Activated CD8-positive, alpha-beta memory T cell treated with anti-CD3 and anti-CD28 coated beads, Interleukin-2, amount 10 ng/mL, durations not matched to agents 7 days and 5 days (primary cell): ENCODE measurements at regions not wholly inside any gene's neighbourhood (a gene's known extent, or its start where the extent isn't known, plus 50 kb on each side); places are given as distances from the start of the nearest gene placed in this dataset.
"Not testable (repeated sequence)": the region's sequence is repeated elsewhere in the genome, so short reads cannot be mapped to it uniquely, and the experiment has no call there.

Source experiments
- ATAC-seq: fragments of 150-1000 bp; cut with Tn5 transposase; one replicate; pipeline ENCODE4 v1.10.0; 2021; ENCODE audit warnings: moderate library complexity
- CTCF ChIA-PET: fragments of 350-600 bp; sonication (Branson Sonifier 250); formaldehyde crosslinking; loops from one replicate; lab custom pipeline; 2021; ENCODE audit warnings: antibody characterized with exemption; lab: Charles Lee
- DNase-seq: peaks from one replicate; pipeline ENCODE4 v3.0.0-alpha.2; 2020
- H3K27ac Mint-ChIP-seq: one replicate; pipeline ENCODE4 v1.8.0; 2021; ENCODE audit warnings: mild to moderate bottlenecking, mixed read lengths
- H3K27me3 Mint-ChIP-seq: one replicate; pipeline ENCODE4 v1.8.0; 2021; ENCODE audit warnings: mixed read lengths
- H3K36me3 Mint-ChIP-seq: one replicate; pipeline ENCODE4 v1.8.0; 2021; ENCODE audit warnings: mild to moderate bottlenecking, mixed read lengths
- H3K4me1 Mint-ChIP-seq: one replicate; pipeline ENCODE4 v1.8.0; 2021; ENCODE audit warnings: mixed read lengths
- H3K4me3 Mint-ChIP-seq: one replicate; pipeline ENCODE4 v1.8.0; 2021; ENCODE audit warnings: mild to moderate bottlenecking, moderate library complexity, mixed read lengths
- H3K9me3 Mint-ChIP-seq: one replicate; pipeline ENCODE4 v1.8.0; 2022; ENCODE audit warnings: low read depth, mixed read lengths

DNA sequence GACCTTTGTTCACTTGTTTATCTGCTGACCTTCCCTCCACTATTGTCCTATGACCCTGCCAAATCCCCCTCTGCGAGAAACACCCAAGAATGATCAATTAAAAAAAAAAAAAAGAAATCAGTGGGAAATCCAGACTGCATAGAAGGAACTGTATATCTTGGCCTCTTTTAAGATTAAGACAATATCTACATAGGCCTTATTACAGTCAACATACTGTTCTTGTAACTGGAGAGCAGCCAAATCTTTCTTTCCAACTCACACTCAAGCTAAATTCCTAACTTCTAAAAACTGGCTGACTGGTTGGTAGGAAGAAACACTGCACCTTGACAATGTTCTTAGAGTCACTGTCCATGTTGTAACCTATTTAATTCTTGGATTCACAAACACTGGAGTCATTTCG, 824.1 kb upstream of the GBE1 start:
- H3K27ac Mint-ChIP-seq, H3K4me3 Mint-ChIP-seq, ATAC-seq, H3K36me3 Mint-ChIP-seq, CTCF ChIA-PET, H3K9me3 Mint-ChIP-seq, H3K27me3 Mint-ChIP-seq, H3K4me1 Mint-ChIP-seq, DNase-seq: not testable (repeated sequence)

DNA sequence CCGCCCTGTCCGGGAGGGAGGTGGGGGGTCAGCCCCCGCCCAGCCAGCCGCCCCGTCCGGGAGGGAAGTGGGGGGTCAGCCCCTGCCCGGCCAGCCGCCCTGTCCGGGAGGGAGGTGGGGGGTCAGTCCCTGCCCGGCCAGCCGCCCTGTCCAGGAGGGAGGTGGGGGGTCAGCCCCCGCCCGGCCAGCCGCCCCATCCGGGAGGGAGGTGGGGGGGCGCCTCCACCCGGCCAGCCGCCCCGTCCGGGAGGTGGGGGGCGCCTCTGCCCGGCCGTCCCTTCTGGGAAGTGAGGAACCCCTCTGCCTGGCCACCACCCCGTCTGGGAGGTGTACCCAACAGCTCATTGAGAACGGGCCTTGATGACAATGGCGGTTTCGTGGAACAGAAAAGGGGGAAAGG, 823.4 kb upstream of the GBE1 start:
- ATAC-seq, H3K9me3 Mint-ChIP-seq, CTCF ChIA-PET, H3K36me3 Mint-ChIP-seq, H3K27ac Mint-ChIP-seq, H3K4me1 Mint-ChIP-seq, DNase-seq, H3K27me3 Mint-ChIP-seq, H3K4me3 Mint-ChIP-seq: not testable (repeated sequence)

DNA sequence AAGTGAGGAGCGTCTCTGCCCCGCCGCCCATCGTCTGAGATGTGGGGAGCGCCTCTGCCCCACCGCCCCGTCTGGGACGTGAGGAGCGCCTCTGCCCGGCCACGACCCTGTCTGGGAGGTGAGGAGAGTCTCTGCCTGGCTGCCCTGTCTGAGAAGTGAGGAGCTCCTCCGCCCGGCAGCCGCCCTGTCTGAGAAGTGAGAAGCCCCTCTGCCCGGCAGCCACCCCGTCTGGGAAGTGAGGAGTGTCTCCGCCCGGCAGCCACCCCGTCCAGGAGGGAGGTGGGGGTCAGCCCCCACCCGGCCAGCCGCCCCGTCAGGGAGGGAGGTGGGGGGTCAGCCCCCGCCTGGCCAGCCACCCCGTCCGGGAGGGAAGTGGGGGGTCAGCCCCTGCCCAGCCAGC, 823.0 kb upstream of the GBE1 start:
- H3K4me3 Mint-ChIP-seq, H3K4me1 Mint-ChIP-seq, DNase-seq, ATAC-seq, CTCF ChIA-PET, H3K36me3 Mint-ChIP-seq, H3K27ac Mint-ChIP-seq, H3K27me3 Mint-ChIP-seq, H3K9me3 Mint-ChIP-seq: not testable (repeated sequence)

DNA sequence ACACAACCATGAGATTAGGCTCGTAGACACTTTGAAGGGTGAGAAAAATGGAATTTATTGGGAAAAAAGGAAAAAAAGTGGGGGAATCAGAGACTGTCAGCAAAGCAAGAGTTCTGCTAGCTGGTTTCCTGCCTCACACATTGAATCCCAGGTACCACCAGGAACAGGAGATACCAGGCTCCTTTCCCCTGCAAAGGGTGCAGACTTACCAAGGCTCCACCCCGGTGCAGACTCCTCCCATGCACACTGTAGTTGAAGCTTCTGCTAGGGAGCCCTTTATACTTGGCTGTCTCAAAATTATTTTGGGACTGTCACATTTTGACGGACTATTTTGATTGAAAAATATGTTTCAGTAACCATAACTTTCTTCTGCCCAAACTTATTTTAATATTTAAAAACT, 819.9 kb upstream of the GBE1 start:
- DNase-seq (no peak), ATAC-seq (no peak)
- Mint-ChIP-seq H3K4me3 (no peak overlapping the region), H3K4me1 (no peaks in the 10 kb centered on the region), H3K36me3 (no peaks in the 10 kb centered on the region), H3K27ac (no peak overlapping the region), H3K9me3 (peaks cover 2% of the 10 kb centered on the region), H3K27me3 (no peaks in the 10 kb centered on the region)
- CTCF ChIA-PET, result no interaction called here

DNA sequence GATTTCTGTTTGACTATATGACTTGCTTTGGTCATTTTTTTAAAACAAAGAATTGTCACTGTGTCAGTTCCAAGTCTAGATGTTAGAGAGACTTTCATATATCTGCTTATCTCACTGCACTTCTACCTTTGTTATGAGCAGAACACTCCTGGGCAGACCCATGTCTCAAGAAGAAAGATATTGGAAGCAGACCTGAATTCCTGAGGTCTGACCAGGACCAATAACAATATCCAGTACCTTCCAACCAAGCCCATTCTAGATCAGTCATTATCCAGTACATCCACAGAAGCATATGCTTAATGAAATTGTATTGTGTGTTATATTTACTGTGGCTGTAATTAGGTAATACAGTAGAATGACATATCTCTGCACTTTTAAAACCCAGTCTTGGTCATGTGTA, 811.3 kb upstream of the GBE1 start:
- H3K4me3 Mint-ChIP-seq, result no peak overlapping the region
- H3K9me3 Mint-ChIP-seq, result no peaks in the 10 kb centered on the region
- CTCF ChIA-PET, result no interaction called here
- H3K27ac Mint-ChIP-seq, result no peak overlapping the region
- no peaks in the 10 kb centered on the region for H3K36me3 Mint-ChIP-seq
- no peaks in the 10 kb centered on the region for H3K4me1 Mint-ChIP-seq
- no peak for DNase-seq
- no peak for ATAC-seq
- H3K27me3 Mint-ChIP-seq, result no peaks in the 10 kb centered on the region

DNA sequence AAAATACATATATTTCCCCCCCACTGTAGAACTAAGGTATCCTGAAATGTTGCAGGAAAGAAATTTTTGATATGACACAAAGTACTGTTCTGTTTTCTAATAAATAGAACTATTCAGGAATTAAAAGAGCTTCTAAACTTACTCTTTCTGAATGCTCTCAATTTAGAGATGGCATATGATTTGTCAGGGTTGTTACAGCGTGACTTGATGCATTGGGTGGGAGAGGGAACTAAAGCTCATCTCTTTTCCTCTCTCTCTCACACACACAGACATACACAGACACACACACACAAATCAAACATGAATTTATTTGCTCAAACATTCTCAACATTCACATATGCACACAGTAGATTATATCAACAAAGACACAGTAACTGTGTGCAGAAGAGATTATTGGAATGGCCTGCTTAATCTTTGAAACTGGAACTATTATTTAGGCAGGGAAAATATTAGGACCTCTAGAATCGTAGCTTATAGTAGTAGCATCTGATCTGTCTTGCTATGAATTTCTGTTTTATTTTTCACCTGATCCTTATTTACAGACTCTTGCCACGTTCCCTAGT, 807.4 kb upstream of the GBE1 start:
- ATAC-seq (no peak), DNase-seq (no peak)
- H3K27me3 Mint-ChIP-seq, result no peaks in the 10 kb centered on the region
- CTCF ChIA-PET, result no interaction called here
- no peaks in the 10 kb centered on the region for H3K9me3 Mint-ChIP-seq
- H3K4me3 Mint-ChIP-seq, result no peak overlapping the region
- H3K36me3 Mint-ChIP-seq, result no peaks in the 10 kb centered on the region
- H3K27ac Mint-ChIP-seq, result no peak overlapping the region
- H3K4me1 Mint-ChIP-seq, result no peaks in the 10 kb centered on the region

DNA sequence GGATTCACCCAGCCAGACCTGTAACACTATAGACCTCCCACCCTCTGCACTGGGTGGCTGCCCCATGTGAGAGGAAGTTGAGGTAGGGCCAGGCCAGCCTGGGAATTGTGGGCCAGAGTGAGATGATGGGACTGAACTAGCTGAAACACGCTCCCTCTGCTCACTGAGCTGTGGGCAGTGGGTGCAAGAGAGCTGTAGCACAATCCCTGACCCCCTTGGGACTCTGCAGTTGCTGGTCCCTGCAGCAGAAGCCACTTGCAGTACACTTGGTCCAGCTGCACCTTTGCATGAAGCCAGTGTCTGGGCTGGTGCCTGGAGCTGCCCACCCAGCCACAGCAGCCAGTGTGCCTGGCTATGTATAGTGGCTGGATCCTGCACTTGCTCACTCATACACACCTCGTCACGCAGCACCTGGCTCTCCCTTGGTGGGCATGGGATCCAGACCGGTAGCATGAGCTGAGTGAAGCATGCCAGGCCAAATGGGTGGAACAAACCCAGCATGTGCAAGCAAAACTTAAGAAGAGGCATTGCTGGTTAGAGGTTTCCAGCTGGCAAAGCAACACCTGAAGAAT, 805.7 kb upstream of the GBE1 start:
- Mint-ChIP-seq H3K4me1 (no peaks in the 10 kb centered on the region), H3K36me3 (no peaks in the 10 kb centered on the region), H3K27me3 (no peaks in the 10 kb centered on the region), H3K9me3 (peaks cover 2% of the 10 kb centered on the region), H3K27ac (no peak overlapping the region), H3K4me3 (no peak overlapping the region)
- no peak for ATAC-seq
- CTCF ChIA-PET, result no interaction called here
- no peak for DNase-seq

DNA sequence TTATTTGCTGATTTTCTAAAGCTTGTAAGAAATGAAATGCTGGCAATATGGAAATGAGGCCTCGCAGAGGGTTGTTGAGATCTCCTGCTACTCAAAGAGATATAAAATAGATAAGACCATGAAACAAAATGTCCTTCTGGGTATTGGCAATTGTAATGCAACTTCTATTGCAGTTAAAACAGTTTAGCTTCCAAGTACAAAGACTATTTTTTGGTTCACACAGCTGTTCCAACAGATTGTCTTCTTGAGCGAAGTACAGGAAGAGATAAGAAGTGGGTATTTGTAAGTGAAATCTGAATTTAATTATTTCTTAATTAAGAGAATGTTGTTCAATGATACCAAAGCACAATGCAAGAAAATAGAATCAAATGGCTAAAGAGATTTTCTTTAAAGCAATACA, 801.5 kb upstream of the GBE1 start:
- no peaks in the 10 kb centered on the region for H3K27me3 Mint-ChIP-seq
- DNase-seq (no peak), ATAC-seq (no peak)
- peaks cover 2% of the 10 kb centered on the region for H3K9me3 Mint-ChIP-seq
- no peak overlapping the region for H3K4me3 Mint-ChIP-seq
- no peak overlapping the region for H3K27ac Mint-ChIP-seq
- no peaks in the 10 kb centered on the region for H3K4me1 Mint-ChIP-seq
- CTCF ChIA-PET, result no interaction called here
- no peaks in the 10 kb centered on the region for H3K36me3 Mint-ChIP-seq

DNA sequence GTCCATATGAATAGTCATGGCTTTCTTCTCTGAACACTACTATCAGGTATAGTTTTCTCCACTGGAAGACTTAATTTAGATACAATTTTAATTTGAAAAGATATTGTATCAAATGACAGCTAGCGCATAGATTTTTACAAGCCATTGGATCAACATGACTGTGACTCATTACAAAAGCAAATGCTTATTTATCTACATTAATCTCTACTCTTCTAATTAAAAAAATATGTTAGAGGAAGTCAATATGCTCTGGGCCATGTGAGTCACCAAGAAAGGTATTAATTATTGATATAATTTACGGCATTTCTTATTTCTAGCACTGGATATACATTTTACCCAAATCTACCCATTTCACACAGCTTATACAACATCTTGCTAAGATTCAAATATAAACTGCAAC, 800.3 kb upstream of the GBE1 start:
- H3K27me3 Mint-ChIP-seq, result no peaks in the 10 kb centered on the region
- no peak overlapping the region for H3K27ac Mint-ChIP-seq
- H3K36me3 Mint-ChIP-seq, result no peaks in the 10 kb centered on the region
- no peak for ATAC-seq
- H3K9me3 Mint-ChIP-seq, result peaks cover 2% of the 10 kb centered on the region
- DNase-seq, result no peak
- H3K4me1 Mint-ChIP-seq, result no peaks in the 10 kb centered on the region
- CTCF ChIA-PET, result no interaction called here
- no peak overlapping the region for H3K4me3 Mint-ChIP-seq

DNA sequence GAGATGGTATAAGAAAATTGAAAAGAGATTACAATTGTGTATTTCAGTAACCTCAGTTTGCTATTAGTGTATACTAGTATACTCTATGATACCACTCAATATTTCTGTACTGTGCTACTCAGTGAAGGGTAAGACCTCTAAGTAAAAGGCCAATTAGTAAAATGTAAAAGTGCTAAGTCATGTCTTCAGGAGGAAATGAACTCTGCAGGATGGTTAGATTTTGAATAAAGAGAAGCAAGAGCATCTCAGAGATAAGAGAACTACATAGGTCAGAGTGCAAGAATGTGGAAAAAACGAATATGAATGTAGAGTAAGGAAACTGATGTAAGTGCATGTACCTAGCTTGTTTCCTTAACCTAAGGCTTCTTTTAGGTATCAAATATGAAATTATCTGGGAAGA, 796.6 kb upstream of the GBE1 start:
- no peak overlapping the region for H3K27ac Mint-ChIP-seq
- peaks cover 2% of the 10 kb centered on the region for H3K9me3 Mint-ChIP-seq
- H3K27me3 Mint-ChIP-seq, result no peaks in the 10 kb centered on the region
- no peak for DNase-seq
- H3K36me3 Mint-ChIP-seq, result no peaks in the 10 kb centered on the region
- ATAC-seq, result no peak
- no peaks in the 10 kb centered on the region for H3K4me1 Mint-ChIP-seq
- no peak overlapping the region for H3K4me3 Mint-ChIP-seq
- CTCF ChIA-PET, result no interaction called here

DNA sequence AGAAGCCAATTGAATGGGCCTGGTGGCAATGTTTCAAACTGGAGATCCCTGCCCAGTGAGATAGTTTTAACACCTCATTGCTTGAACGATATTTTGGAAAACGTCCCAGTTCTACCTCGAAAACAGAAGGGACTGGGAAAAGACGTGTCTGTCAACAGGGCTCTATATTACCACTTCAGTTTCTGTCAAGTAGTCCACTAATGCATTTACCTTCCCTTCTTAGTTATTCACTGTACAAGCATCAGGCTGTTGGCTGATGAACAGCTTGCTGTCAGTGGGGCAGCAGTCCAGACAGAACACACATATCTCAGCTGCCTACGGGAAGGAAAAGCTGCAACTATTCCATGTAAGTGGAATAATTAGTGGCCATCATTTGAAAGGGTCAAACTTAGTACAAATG, 794.7 kb upstream of the GBE1 start:
- H3K36me3 Mint-ChIP-seq, result no peaks in the 10 kb centered on the region
- no peak for DNase-seq
- no peaks in the 10 kb centered on the region for H3K27me3 Mint-ChIP-seq
- ATAC-seq, result no peak
- CTCF ChIA-PET, result no interaction called here
- H3K27ac Mint-ChIP-seq, result no peak overlapping the region
- H3K4me3 Mint-ChIP-seq, result no peak overlapping the region
- H3K9me3 Mint-ChIP-seq, result peaks cover 2% of the 10 kb centered on the region
- no peaks in the 10 kb centered on the region for H3K4me1 Mint-ChIP-seq

DNA sequence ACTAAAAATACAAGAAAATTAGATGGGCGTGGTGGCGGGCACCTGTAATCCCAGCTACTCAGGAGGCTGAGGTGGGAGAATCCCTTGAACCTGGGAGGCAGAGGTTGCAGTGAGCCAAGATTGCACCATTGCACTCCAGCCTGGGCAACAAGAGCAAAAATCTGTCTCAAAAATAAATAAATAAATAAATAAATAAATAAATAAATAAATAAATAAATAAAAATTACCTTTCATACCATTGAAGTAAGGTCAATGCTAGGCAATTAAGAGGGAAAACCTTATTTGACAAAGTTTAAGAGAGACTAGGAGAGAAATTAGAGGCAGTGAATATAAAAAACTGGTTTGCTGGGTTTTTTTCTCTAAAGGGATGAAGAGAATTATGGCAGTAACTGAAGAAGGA, 781.1 kb upstream of the GBE1 start:
- DNase-seq, H3K4me3 Mint-ChIP-seq, CTCF ChIA-PET, ATAC-seq, H3K36me3 Mint-ChIP-seq, H3K4me1 Mint-ChIP-seq, H3K27ac Mint-ChIP-seq, H3K27me3 Mint-ChIP-seq, H3K9me3 Mint-ChIP-seq: not testable (repeated sequence)

DNA sequence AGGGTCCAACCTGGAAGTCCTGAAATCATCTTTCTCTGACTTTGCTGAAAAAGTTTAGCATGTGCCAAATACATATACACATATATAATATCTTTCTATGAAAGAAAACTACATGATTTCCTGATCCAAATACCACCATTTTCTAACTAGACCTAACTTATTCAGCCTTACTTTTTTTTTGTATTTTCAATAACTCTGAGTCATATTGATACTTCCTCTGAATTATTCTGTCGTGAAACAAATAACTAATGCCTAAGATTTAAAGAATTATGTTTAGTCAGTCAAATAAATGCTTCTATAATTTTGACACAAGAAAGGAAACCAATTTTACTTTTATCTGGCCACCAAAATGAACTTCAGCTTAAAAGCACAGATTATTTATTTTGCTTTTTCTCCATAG, 760.2 kb upstream of the GBE1 start:
- no peak overlapping the region for H3K27ac Mint-ChIP-seq
- H3K36me3 Mint-ChIP-seq, result no peaks in the 10 kb centered on the region
- H3K4me3 Mint-ChIP-seq, result no peak overlapping the region
- DNase-seq, result no peak
- no peak for ATAC-seq
- CTCF ChIA-PET, result no interaction called here
- peaks cover 2% of the 10 kb centered on the region for H3K9me3 Mint-ChIP-seq
- no peaks in the 10 kb centered on the region for H3K27me3 Mint-ChIP-seq
- no peaks in the 10 kb centered on the region for H3K4me1 Mint-ChIP-seq

DNA sequence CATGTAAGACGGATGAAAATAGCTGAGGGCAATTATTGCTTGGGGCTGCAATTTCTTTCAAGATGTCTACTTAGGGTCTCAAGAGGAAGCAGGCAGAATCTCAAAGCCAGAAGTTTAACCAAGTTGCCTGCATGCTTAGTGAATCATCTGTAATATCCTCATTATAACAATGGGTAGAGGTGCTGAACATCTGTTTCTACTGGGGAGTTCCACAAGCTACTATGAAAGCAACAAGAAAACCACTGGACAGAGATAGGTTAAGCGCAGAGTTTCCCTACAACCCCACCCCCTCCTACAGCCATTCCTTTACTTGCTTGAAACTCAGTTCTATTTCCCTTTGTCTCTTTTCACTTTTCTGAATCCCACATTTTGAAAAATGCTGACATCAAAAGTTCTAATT, 759.4 kb upstream of the GBE1 start:
- Mint-ChIP-seq H3K27me3 (no peaks in the 10 kb centered on the region), H3K27ac (no peak overlapping the region), H3K36me3 (no peaks in the 10 kb centered on the region), H3K4me3 (no peak overlapping the region), H3K4me1 (no peaks in the 10 kb centered on the region), H3K9me3 (peaks cover 2% of the 10 kb centered on the region)
- DNase-seq (no peak), ATAC-seq (no peak)
- CTCF ChIA-PET, result no interaction called here
